ENCODE measurements at regions not wholly inside any gene's neighbourhood (a gene's known extent, or its start where the extent isn't known, plus 50 kb on each side); places are given as distances from the start of the nearest gene placed in this dataset.

- intact Hi-C loops (cut with micrococcal nuclease) (no loop called here), dilution Hi-C loops (cut with MboI; ENCODE audit: extremely low pct_ligation_motif_present, low sequenced_read_pairs) (no loop called here)
- FAIRE-seq (no peak), DNase-seq (ENCODE audit: low read depth, low spot score) (no peak)
- ChIA-PET POLR2A (no interaction called here), CTCF (no interaction called here)
- H3K36me3 ChIP-seq (ENCODE audit: control insufficient read depth in 2 of 2, extremely low read depth in 1 of 2, insufficient read depth in 2 of 2, low read length in 2 of 2) = no peaks in the 10 kb centered on the region
- H3K9ac ChIP-seq (replicated peaks; ENCODE audit: extremely low read depth, insufficient read depth, low read length) = no peak overlapping the region
- no peak overlapping the region for H3K4me2 ChIP-seq (ENCODE audit: insufficient read depth, low read length)
- TF ChIP-seq POLR2AphosphoS5 (IDR thresholded peaks at IDR 0.05; ENCODE audit: insufficient read depth, low read depth, low read length) = no peak
- TF ChIP-seq JUN (IDR thresholded peaks at IDR 0.05; ENCODE audit: borderline replicate concordance, insufficient read depth, insufficient read length, low read depth) = no peak
- TF ChIP-seq MAX (IDR thresholded peaks at IDR 0.05; ENCODE audit: insufficient read depth, insufficient read length) = no peak
- no peak for TF ChIP-seq POLR2A (IDR thresholded peaks at IDR 0.05; ENCODE audit: low read depth, low read length)
- TF ChIP-seq CTCF (IDR thresholded peaks at IDR 0.05; ENCODE audit: extremely low read depth in 1 of 2, insufficient read depth in 1 of 2, low read depth in 1 of 2, low read length in 2 of 2) = no peak
- no peak for TF ChIP-seq MYC (IDR thresholded peaks at IDR 0.05; ENCODE audit: low read depth, low read length)
- TF ChIP-seq FOS (IDR thresholded peaks at IDR 0.05; ENCODE audit: borderline replicate concordance, insufficient read depth, low read length) = no peak
- H3K9me3 ChIP-seq (replicated peaks; ENCODE audit: control insufficient read depth, insufficient read depth, low read length) = peaks cover 5% of the 10 kb centered on the region
- H3K4me1 ChIP-seq (ENCODE audit: control insufficient read depth, extremely low read depth, insufficient read depth, low read length) = no peaks in the 10 kb centered on the region
- BruUV-seq (replicated peaks) = no TSS peak
- no peaks in the 10 kb centered on the region for H4K20me1 ChIP-seq (replicated peaks; ENCODE audit: control insufficient read depth, extremely low read depth, insufficient read depth, low read length)
- H3K79me2 ChIP-seq (ENCODE audit: control insufficient read depth, insufficient read depth, low read length) = no peaks in the 10 kb centered on the region
- no peaks in the 10 kb centered on the region for H3K9me1 ChIP-seq (replicated peaks; ENCODE audit: control insufficient read depth, extremely low read depth, insufficient read depth, low read length)
- no peak overlapping the region for H2AFZ ChIP-seq (ENCODE audit: low read depth, low read length)
- no peak overlapping the region for H3K27ac ChIP-seq (ENCODE audit: insufficient read depth, low read depth, low read length)
- H3K4me3 ChIP-seq (replicated peaks in 1 of 3; ENCODE audit: insufficient read depth in 1 of 3, low read depth in 1 of 3, low read length in 3 of 3) = no peak overlapping the region
- H3K27me3 ChIP-seq (ENCODE audit: control insufficient read depth in 2 of 2, insufficient read depth in 2 of 2, low read length in 2 of 2) = no peaks in the 10 kb centered on the region
Measured at GRCh38 chr17:71878271-71878670, 242.5 kb upstream of the SOX9 start.

GRCh38 chr17:71878998-71879397 lies 241.8 kb upstream of the SOX9 start:
- no TSS peak for BruUV-seq (replicated peaks)
- Histone ChIP-seq H3K4me3 (replicated peaks in 1 of 3; ENCODE audit: insufficient read depth in 1 of 3, low read depth in 1 of 3, low read length in 3 of 3) (no peak overlapping the region), H3K27ac (ENCODE audit: insufficient read depth, low read depth, low read length) (no peak overlapping the region), H3K36me3 (ENCODE audit: control insufficient read depth in 2 of 2, extremely low read depth in 1 of 2, insufficient read depth in 2 of 2, low read length in 2 of 2) (no peaks in the 10 kb centered on the region), H3K9ac (replicated peaks; ENCODE audit: extremely low read depth, insufficient read depth, low read length) (no peak overlapping the region), H3K9me1 (replicated peaks; ENCODE audit: control insufficient read depth, extremely low read depth, insufficient read depth, low read length) (no peaks in the 10 kb centered on the region), H4K20me1 (replicated peaks; ENCODE audit: control insufficient read depth, extremely low read depth, insufficient read depth, low read length) (no peaks in the 10 kb centered on the region), H3K4me1 (ENCODE audit: control insufficient read depth, extremely low read depth, insufficient read depth, low read length) (no peaks in the 10 kb centered on the region), H2AFZ (ENCODE audit: low read depth, low read length) (no peak overlapping the region), H3K4me2 (ENCODE audit: insufficient read depth, low read length) (no peak overlapping the region), H3K27me3 (ENCODE audit: control insufficient read depth in 2 of 2, insufficient read depth in 2 of 2, low read length in 2 of 2) (no peaks in the 10 kb centered on the region), H3K9me3 (replicated peaks; ENCODE audit: control insufficient read depth, insufficient read depth, low read length) (peaks cover 5% of the 10 kb centered on the region), H3K79me2 (ENCODE audit: control insufficient read depth, insufficient read depth, low read length) (no peaks in the 10 kb centered on the region)
- intact Hi-C loops (cut with micrococcal nuclease) (no loop called here), dilution Hi-C loops (cut with MboI; ENCODE audit: extremely low pct_ligation_motif_present, low sequenced_read_pairs) (no loop called here)
- DNase-seq (ENCODE audit: low read depth, low spot score) = no peak
- FAIRE-seq = no peak
- ChIA-PET CTCF (no interaction called here), POLR2A (no interaction called here)
- TF ChIP-seq JUN (IDR thresholded peaks at IDR 0.05; ENCODE audit: borderline replicate concordance, insufficient read depth, insufficient read length, low read depth) = no peak
- TF ChIP-seq CTCF (IDR thresholded peaks at IDR 0.05; ENCODE audit: extremely low read depth in 1 of 2, insufficient read depth in 1 of 2, low read depth in 1 of 2, low read length in 2 of 2) = no peak
- TF ChIP-seq POLR2AphosphoS5 (IDR thresholded peaks at IDR 0.05; ENCODE audit: insufficient read depth, low read depth, low read length) = no peak
- no peak for TF ChIP-seq EZH2 (IDR thresholded peaks at IDR 0.05; ENCODE audit: borderline replicate concordance, low read depth, low read length, severe bottlenecking)
- TF ChIP-seq FOS (IDR thresholded peaks at IDR 0.05; ENCODE audit: borderline replicate concordance, insufficient read depth, low read length) = no peak
- TF ChIP-seq MAX (IDR thresholded peaks at IDR 0.05; ENCODE audit: insufficient read depth, insufficient read length) = no peak
- no peak for TF ChIP-seq GATA2 (IDR thresholded peaks at IDR 0.05; ENCODE audit: insufficient read depth, insufficient read length, low read depth, low read length)
- TF ChIP-seq MYC (IDR thresholded peaks at IDR 0.05; ENCODE audit: low read depth, low read length) = no peak
- TF ChIP-seq POLR2A (IDR thresholded peaks at IDR 0.05; ENCODE audit: low read depth, low read length) = no peak

Measured in endothelial cell of umbilical vein (primary cell).